MV-4-11 (cell line): ENCODE measurements at regions not wholly inside any gene's neighbourhood (a gene's known extent, or its start where the extent isn't known, plus 50 kb on each side); places are given as distances from the start of the nearest gene placed in this dataset.
"Not testable (repeated sequence)": the region's sequence is repeated elsewhere in the genome, so short reads cannot be mapped to it uniquely, and the experiment has no call there.

Experiments
- DNase-seq: peaks from one replicate; lab custom pipeline; 2025; lab: John Stamatoyannopoulos, UW

DNA sequence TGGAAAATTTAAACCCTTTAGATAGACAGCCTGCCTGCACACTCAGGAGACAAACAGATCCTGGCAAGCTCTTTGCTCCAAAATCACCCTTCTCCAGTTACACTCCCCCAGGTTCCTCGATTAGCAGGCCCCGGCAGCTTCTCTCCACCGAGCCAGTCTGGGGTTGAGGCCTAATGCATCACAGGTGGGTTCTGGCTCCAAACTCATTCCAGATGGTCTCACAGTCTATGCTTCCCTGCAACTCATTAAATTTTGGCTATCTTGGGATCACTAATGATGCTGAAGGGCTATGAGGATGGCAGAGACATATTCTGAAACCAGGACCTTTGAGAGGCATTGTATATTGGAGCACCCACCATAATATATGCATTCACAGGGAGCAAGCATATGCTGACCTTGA is 559.8 kb upstream of the USP24 start:
- DNase-seq: no peak

- no peak for DNase-seq
These were observed 559.3 kb upstream of the USP24 start for GRCh38 chr1:55774446-55774845.

DNA sequence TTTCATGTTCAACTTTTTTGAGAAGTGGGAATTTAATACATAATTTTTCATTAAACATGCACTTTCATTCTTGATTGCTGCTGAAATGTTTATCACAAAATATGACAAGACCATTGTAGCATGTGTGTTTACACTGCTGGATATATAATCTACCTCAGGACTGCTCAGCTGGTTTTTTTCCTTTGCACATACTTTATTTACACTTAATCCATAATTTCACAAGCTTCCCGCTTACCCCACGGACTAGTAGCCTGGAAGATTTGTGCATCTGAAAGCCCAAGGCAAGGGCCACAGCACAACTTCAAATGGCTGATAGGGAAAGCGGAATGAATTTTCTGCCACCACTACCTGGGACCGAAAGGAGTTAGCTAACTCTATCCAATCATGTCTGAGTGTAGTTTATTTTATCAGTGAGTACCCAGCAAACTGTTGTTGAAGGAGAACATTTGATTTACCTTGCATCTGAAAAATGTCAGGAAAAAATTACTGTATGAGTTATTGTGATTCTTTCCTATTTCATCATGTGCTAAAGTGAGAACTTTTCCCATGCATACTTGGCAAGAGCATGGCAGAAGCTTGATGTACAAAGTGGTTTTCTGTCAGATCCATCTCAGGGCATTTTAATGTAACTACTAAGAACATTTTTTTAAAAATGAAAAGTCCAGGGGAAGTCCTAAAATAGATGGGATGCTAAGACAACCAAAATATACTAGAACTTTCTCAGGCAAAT is 558.2 kb upstream of the USP24 start:
- no peak for DNase-seq

DNA sequence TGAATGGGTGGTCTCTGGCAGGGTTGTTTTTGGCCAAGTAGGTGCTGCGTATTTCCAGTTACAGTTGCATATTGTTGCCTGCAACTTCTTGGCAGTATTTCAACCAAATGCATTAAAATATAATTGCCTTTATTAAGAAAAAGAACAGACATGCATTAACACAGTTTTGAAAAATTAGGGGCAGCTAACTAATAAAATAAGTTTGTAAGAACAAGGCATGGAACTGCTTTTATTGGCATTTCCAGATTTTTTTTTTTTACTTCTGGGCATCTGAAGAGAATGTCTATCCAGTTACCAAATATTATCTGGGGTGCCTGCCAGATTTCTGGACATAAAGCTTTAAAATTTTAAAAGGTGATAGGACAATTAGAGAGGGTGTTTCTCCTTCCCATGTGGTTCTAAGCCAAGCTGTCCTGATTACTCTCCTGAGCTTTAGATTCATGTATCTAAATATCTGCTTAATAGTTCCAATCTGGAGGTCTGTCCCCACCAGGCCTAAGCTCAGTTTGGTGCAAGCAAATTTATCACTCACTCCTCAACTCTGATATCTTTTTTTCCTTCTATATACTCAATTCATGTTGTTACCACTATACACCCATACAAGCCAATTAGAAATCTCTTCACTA is 553.3 kb upstream of the USP24 start:
- no peak for DNase-seq

- DNase-seq: no peak
These were observed 552.0 kb upstream of the USP24 start for GRCh38 chr1:55767171-55767570.

GRCh38 chr1:55765505-55765904 is 550.3 kb upstream of the USP24 start:
- DNase-seq: not testable (repeated sequence)

DNA sequence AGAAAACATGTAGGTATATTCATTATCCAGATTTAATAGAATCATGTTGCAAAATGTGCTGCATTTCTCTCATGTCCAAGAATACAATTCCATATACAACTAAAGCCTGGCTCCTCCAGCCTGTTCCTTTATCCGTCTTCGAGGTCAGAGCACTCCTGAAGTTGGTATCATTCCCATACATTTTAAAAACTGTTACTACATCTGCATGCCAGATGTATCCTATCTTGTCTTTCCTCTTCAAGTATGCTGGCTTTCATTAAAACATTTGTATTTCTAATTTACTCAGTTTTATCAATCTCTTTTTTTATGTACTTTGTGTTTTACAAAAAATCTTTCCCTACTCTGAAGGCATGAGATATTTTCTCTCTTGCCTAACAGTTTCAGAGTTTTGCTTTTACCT is 536.6 kb upstream of the USP24 start:
- no peak for DNase-seq

- no peak for DNase-seq
These were observed 535.4 kb upstream of the USP24 start for GRCh38 chr1:55750628-55750995.

GRCh38 chr1:55749975-55750627 is 534.9 kb upstream of the USP24 start:
- no peak for DNase-seq

DNA sequence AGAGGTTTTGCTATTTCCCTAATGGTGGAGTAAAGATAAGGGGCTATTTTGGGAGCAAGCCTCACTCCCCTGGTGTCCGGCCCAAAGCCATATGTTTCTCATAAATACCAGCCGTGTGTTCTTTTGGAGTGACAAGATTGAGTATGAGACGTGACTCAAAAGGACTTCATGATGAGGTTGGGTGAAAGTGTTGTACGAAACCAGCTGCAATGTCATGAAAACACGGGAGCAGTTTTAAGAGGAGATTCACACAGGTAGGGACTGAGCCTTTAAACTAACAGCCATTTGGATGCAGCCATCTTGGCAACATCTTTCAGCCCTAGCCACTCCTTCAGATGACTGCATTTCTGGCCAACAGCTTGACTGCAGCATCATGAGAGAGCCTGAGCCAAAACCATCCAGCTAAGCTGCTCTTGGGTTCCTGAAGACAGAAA is 532.3 kb upstream of the USP24 start:
- DNase-seq: no peak

DNA sequence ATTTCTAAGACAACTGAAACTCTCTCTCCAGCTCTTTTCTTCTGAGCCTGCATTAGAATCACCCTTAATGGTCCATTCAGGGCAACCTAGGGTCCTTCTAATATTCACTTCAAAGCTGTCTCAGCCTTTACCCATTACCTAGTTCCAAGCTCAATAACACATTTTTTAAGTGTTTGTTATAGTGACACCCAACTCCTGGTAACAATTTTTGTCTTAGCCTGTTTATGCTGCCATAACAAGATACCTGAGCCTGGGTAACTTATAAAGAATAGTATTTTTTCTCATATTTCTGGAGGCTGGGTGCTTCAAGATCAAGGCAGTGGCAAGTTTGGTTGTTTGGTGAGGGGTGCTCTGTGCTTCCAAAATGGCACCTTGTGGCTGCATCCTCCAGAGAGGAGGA is 531.5 kb upstream of the USP24 start:
- no peak for DNase-seq

DNA sequence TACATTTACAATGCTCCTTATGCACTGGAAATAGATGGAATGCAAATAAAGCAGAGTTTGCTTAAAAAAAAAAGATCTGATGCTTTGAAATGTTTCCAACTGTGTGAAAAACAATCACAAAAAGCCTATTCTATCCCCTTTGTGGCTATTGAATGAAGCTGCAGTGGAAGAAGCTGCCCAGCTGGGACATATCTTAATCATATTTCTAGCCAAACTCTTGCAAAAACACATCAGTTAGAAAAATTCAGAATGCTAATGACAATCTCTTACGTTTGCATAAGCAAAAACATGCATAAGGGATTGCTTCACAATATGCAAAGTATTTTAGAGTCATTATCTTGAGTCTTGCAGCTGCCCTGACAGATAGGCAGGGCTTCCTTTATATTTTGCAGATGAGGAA is 526.4 kb upstream of the USP24 start:
- DNase-seq: no peak

- no peak for DNase-seq
These were observed 519.9 kb upstream of the USP24 start for GRCh38 chr1:55735106-55735505.

DNA sequence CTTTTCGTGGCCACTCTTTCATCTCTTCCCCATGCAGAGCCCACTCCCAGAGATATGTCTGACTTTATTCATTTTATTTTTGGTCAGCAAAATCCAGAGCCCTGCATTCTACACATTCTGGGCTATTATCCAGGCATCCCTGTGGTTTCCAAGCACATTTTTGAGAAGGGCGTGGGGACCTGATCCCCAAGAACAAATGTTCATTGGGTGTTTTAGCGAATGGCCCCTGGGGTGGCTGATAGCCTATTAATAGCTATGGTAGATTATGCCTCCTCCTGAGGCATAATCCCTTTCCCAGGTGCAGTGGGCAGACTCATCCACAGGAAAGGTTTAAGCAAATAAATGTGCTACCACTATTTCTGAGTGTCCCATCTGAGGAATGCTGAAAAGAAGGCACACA is 511.8 kb upstream of the USP24 start:
- DNase-seq: no peak

DNA sequence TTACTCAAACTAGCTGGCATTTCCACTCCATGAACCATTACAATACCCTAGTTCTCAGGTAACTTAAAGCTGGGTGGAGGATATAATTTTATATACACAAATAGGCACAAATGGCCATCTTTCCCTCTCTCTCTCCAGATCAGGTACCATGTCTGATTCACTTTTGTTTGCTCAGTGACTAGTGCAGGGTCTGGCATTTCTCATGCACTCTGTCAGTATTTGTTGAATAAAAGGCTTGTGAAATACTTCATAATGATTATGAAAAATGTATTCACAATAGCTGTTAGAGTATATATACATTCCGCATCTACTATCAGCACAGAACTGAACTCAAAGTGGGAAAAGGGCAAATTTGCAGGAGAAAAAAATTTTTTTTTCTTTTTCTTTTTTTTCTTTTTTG is 510.2 kb upstream of the USP24 start:
- no peak for DNase-seq

GRCh38 chr1:55724551-55725325 is 509.6 kb upstream of the USP24 start:
- no peak for DNase-seq

DNA sequence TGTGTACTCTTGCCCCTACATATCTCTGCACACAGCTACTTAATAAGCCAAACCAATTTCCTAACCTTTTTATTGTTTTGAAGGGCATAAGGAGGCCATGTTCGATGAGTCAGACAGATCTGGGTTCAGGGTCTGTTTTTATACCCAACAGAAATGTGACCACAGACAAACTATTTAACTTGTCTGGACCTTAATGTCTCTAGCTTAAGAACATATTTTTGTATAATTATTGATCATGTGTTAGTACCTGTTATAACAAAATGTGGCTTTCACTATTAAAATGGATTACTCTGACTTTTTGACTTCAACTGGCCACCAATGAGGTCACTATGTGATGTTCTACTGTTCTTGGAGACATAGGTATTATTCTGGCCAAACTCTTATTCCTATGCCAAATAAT is 507.8 kb upstream of the USP24 start:
- DNase-seq: no peak

- DNase-seq: no peak
These were observed 505.1 kb upstream of the USP24 start for GRCh38 chr1:55720261-55720660.

DNA sequence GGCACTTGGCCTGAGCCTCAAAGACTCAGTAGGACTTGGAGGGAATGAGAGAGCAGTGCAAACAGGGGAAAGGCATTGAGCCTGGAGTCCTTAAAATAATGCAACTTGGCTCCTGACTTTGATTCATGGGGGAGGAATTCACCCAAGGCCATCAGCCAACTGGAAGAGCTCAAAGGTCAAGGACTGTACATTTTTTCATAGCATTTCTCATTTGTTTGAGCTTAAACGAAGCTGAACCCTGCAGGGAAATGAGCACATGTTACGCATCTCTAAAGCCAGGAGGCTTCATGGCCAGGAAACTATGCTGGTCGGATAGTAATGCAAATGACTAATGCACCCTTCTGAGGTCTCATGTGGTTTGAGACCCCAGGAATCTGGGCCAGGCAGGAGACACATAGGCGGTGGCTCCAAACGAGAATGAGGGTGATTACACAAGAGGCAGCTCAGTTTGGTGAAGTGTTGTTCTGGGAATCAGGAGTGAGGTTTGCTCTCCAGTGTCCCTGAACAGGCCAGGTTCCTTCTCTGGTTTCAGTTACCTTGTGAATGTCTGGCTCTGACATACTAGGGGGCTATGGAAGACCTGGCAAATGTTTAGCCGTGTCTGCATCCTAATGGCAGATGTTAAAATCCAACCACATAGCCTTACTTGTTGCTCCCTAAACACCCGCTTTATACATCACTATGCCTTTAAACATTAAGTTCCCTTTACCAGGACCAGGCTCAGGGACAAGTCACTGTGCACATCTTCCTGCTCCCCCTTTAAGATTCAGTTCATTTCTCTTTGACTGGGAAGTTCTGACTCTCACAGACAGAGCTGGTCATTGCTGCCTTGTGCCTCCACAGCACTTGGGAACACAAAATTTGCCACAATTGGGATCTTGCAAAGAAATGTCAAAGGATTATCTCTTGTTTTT is 503.9 kb upstream of the USP24 start:
- DNase-seq: no peak

- no peak for DNase-seq
These were observed 501.9 kb upstream of the USP24 start for GRCh38 chr1:55717111-55717510.

DNA sequence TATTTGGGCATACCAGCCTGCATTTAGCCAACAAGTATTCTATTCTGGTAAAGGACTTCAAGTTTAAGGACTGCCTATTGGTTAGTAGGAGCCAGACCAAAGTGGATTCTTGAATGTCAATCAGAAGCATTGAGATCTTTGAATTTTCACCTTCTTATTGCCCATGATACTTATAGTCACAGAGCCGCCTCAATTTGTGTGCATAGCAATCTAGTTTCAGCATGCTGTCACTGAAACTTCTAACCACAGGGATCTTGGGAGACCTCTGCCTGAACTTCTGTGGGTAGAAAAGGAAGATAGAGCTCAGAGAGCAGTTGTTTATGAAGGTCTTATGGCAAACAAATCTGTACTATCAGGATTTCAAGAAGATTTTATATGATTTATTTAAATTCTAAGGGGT is 501.4 kb upstream of the USP24 start:
- no peak for DNase-seq

DNA sequence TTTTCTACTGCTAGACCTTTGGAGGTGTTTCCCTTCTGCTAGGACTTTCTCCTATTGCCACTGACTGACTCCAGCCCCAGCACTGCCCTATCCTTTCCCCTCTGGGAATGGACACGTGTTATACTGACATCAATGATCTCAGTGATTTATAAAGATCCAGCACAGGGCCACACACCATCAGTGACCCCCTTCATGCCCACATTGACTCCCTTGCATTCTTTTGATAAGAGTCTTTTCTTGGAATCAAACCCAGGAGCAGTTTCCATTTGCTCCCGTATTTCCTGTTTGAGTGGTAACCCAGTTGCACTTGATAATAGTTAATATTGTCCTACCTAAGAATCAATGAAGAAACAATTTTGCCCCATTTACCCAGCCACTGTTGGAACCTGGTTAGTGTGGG is 501.0 kb upstream of the USP24 start:
- DNase-seq: no peak
